Effector memory CD8-positive, alpha-beta T cell (primary cell): ENCODE measurements at regions not wholly inside any gene's neighbourhood (a gene's known extent, or its start where the extent isn't known, plus 50 kb on each side); places are given as distances from the start of the nearest gene placed in this dataset.

Experiments used
- ATAC-seq: fragments of 150-1000 bp; cut with Tn5 transposase; replicated peaks from 2 replicates; pipeline ENCODE4 v1.10.0; 2021; ENCODE audit warnings: mild to moderate bottlenecking, moderate library complexity
- DNase-seq, 3 experiments: peaks; one replicate each; pipeline ENCODE4 v3.0.0; 2021
- H3K27ac Mint-ChIP-seq, 2 donors: one replicate each; pipeline ENCODE4 v1.8.0; 2022; ENCODE audit warnings: mild to moderate bottlenecking in 2 of 2, mixed read lengths in 2 of 2, moderate library complexity in 2 of 2
- H3K27me3 Mint-ChIP-seq, 2 donors: one replicate each; pipeline ENCODE4 v1.8.0; 2022; ENCODE audit warnings: mixed read lengths in 2 of 2
- H3K36me3 Mint-ChIP-seq: one replicate; pipeline ENCODE4 v1.8.0; 2022; ENCODE audit warnings: mild to moderate bottlenecking, moderate library complexity, mixed read lengths; ENCODE audit not compliant: insufficient read depth
- H3K4me1 Mint-ChIP-seq, 2 donors: one replicate each; pipeline ENCODE4 v1.8.0; 2022; ENCODE audit warnings: low read depth in 2 of 2, mixed read lengths in 2 of 2
- H3K4me3 Mint-ChIP-seq, 2 donors: one replicate each; pipeline ENCODE4 v1.8.0; 2022; ENCODE audit warnings: mild to moderate bottlenecking in 2 of 2, mixed read lengths in 2 of 2, moderate library complexity in 2 of 2
- H3K9me3 Mint-ChIP-seq, 2 donors: one replicate each; pipeline ENCODE4 v1.8.0; 2022; ENCODE audit warnings: mixed read lengths in 2 of 2

DNA sequence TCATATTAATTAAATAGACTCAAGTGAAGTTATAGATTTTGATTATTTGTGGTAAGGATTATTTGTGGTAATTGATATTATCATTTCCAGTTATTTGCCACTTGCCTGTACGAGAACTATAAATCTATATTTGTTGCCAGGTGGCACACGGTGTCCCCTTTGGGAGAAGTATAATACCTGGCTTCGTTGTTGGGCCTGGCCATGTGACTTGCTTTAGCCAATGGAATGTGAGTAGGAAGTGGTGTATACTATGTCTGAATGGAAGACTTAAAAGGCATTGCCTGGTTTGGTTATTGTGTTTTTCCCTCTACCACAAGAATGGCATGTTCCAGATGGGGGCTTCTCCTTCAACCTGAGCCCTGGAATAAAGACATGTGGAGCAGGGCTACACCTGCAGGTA is 228.1 kb downstream of the CDC5L start:
- peaks cover 0 to 4% of the 10 kb centered on the region in 2 donors for H3K4me1 Mint-ChIP-seq

GRCh38 chr6:44617416-44617815 is 229.9 kb downstream of the CDC5L start:
- Mint-ChIP-seq H3K9me3 (no peaks in the 10 kb centered on the region), H3K4me1 (peaks cover 0 to 4% of the 10 kb centered on the region in 2 donors), H3K36me3 (no peaks in the 10 kb centered on the region), H3K27me3 (peaks cover 0 to 5% of the 10 kb centered on the region in 2 donors), H3K27ac (no peak overlapping the region), H3K4me3 (no peak overlapping the region)
- DNase-seq (no peak), ATAC-seq (no peak)

More for the DNA sequence above, 228.1 kb downstream of the CDC5L start:
- peaks cover 3 to 5% of the 10 kb centered on the region in 2 donors for H3K27me3 Mint-ChIP-seq
- no peaks in the 10 kb centered on the region for H3K9me3 Mint-ChIP-seq
- ATAC-seq (no peak), DNase-seq (no peak)
- no peaks in the 10 kb centered on the region for H3K36me3 Mint-ChIP-seq
- no peak overlapping the region for H3K4me3 Mint-ChIP-seq
- peak overlapping the region in 1 of 2 donors; percentile 7 for H3K27ac Mint-ChIP-seq

DNA sequence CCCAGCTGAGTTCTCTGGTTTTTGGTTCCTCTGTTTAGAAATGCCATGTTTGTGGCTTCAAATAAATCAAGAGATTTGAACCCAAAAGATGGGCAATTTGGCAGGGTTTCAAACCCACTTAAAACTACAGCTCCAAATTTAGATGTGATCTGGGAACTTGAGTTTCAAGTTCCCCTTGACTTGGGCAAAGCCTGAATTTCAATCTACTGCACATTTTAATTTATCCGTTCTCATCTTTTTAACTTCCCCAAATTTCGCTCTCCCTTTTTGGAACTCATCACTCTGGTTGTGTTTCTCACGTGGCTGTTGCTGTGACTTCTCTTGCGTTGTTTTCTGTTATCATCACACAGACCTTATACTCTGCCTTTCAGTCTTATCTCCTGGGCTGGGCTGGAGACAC is 230.9 kb downstream of the CDC5L start:
- no peak for ATAC-seq
- Mint-ChIP-seq H3K4me1 (peaks cover 0 to 4% of the 10 kb centered on the region in 2 donors), H3K27me3 (peaks cover 1 to 5% of the 10 kb centered on the region in 2 donors), H3K27ac (no peak overlapping the region), H3K9me3 (no peaks in the 10 kb centered on the region), H3K36me3 (no peaks in the 10 kb centered on the region), H3K4me3 (no peak overlapping the region)
- DNase-seq, result no peak

DNA sequence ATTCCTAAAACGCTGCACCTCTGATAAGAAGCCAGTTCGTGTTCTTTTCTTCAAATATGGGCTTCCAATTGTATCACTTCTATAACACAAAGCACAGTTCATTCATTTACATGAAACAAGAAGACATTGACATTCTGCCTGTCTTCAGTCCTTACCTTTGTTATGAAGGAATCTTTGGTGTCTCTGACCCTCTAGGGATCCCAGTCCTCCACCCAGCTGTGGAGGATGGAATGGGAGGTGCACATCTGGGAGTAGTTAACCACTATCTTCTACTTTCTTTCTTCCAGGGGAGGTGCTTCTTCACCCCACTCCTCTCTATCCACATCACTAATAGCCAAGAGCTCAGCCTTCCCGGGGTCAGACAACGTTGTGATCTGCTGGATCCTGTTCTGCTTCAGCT is 233.4 kb downstream of the CDC5L start:
- Mint-ChIP-seq H3K4me1 (peaks cover 0 to 4% of the 10 kb centered on the region in 2 donors), H3K4me3 (no peak overlapping the region), H3K27me3 (peaks cover 5 to 13% of the 10 kb centered on the region in 2 donors), H3K9me3 (no peaks in the 10 kb centered on the region), H3K36me3 (no peaks in the 10 kb centered on the region), H3K27ac (no peak overlapping the region)
- ATAC-seq, result no peak
- DNase-seq, result no peak

DNA sequence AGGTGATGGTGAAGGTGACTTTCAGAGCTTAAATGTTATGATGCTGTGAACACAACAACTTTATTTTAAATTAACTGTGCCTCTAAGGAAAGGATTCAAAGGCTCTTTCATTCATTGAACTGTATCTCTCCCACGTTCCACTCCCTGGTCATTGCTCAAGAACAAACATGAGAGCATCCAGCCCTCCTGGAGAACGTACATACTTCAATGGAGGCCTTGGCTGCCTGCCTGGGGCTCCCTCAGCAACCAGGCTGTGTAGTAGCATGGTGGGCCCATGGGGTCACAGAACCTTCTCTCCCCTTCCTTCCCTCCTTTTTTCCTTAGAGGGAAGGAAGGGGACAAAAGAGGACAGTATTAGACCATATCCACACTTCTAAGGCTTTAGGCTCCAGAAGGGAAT is 234.3 kb downstream of the CDC5L start:
- peaks cover 5 to 13% of the 10 kb centered on the region in 2 donors for H3K27me3 Mint-ChIP-seq
- H3K9me3 Mint-ChIP-seq, result no peaks in the 10 kb centered on the region
- no peak overlapping the region for H3K27ac Mint-ChIP-seq
- DNase-seq, result no peak
- H3K4me1 Mint-ChIP-seq, result peaks cover 0 to 4% of the 10 kb centered on the region in 2 donors
- no peak for ATAC-seq
- no peaks in the 10 kb centered on the region for H3K36me3 Mint-ChIP-seq
- no peak overlapping the region for H3K4me3 Mint-ChIP-seq

DNA sequence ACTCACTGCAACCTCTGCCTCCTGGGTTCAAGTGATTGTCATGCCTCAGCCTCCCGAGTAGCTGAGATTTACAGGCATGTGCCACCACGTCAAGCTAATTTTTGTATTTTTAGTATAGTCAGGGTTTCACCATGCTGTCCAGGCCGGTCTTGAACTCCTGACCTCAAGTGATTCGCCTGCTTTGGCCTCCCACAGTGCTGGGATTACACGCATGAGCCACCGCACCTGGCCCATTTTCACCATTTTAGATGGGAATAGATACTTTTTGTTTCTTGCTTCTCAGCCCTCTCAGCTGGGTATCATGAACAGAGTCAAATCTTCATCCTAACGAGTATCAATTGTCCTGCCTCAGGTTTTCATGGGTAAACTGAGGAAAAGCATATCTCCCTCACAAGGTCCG is 235.0 kb downstream of the CDC5L start:
- Mint-ChIP-seq H3K36me3 (no peaks in the 10 kb centered on the region), H3K27me3 (peaks cover 5 to 13% of the 10 kb centered on the region in 2 donors), H3K27ac (no peak overlapping the region), H3K4me1 (peaks cover 0 to 4% of the 10 kb centered on the region in 2 donors), H3K9me3 (no peaks in the 10 kb centered on the region), H3K4me3 (no peak overlapping the region)
- DNase-seq, result no peak
- no peak for ATAC-seq

- no peak overlapping the region for H3K4me3 Mint-ChIP-seq
- peaks cover 5 to 13% of the 10 kb centered on the region in 2 donors for H3K27me3 Mint-ChIP-seq
- peaks cover 0 to 4% of the 10 kb centered on the region in 2 donors for H3K4me1 Mint-ChIP-seq
- H3K9me3 Mint-ChIP-seq, result no peaks in the 10 kb centered on the region
- no peak for DNase-seq
- H3K36me3 Mint-ChIP-seq, result no peaks in the 10 kb centered on the region
- no peak overlapping the region for H3K27ac Mint-ChIP-seq
- ATAC-seq, result no peak
Observed at GRCh38 chr6:44622956-44623355, 235.4 kb downstream of the CDC5L start.

DNA sequence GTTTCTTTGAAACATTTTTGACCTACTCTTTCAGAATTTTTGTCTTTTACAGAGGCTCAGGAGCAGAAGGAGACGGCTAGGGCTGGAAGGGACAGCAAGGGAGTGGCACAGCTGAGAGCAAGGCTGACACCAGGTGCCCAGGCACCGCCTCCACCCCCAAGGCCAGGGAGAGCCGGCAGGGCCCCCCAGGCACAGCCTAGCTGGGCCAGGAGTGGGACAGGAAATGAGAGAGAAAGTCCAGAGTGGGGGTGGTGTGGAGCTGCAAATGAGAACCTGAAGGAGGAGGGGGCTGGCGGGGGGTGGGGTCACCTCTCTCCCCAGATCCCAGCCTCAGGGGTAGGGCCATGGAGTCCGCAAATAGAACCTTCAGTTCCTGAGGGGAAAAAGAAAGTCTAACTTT is 236.7 kb downstream of the CDC5L start:
- Mint-ChIP-seq H3K4me3 (no peak overlapping the region), H3K36me3 (no peaks in the 10 kb centered on the region), H3K4me1 (no peaks in the 10 kb centered on the region), H3K9me3 (no peaks in the 10 kb centered on the region), H3K27ac (no peak overlapping the region), H3K27me3 (peaks cover 11 to 24% of the 10 kb centered on the region in 2 donors)
- ATAC-seq, result no peak
- DNase-seq, result no peak

GRCh38 chr6:44624936-44625573 is 237.5 kb downstream of the CDC5L start:
- H3K36me3 Mint-ChIP-seq, result no peaks in the 10 kb centered on the region
- no peaks in the 10 kb centered on the region for H3K9me3 Mint-ChIP-seq
- ATAC-seq, result no peak
- peaks cover 12 to 32% of the 10 kb centered on the region in 2 donors for H3K27me3 Mint-ChIP-seq
- no peak overlapping the region for H3K4me3 Mint-ChIP-seq
- no peak overlapping the region for H3K27ac Mint-ChIP-seq
- no peak for DNase-seq
- no peaks in the 10 kb centered on the region for H3K4me1 Mint-ChIP-seq

DNA sequence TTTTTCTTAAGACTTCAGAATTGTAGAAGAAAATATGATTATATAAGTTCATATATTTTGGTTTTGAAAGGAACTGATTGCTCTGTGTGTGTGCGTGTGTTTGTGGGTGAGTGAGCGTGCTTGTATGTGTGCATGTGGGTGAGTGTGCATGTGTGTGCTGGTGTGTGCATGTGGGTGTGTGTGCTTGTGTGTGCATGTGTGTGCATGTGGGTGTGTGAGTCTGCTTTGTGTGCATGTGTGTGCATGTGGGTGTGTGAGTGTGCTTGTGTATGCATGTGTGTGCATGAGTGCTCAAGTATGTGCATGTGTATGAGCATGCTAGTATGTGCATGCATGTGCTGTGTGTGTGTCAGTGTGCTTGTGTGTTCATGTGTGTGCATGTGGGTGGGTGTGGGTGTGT is 238.5 kb downstream of the CDC5L start:
- Mint-ChIP-seq H3K4me1 (no peaks in the 10 kb centered on the region), H3K27ac (no peak overlapping the region), H3K4me3 (no peak overlapping the region), H3K36me3 (no peaks in the 10 kb centered on the region), H3K9me3 (no peaks in the 10 kb centered on the region), H3K27me3 (peaks cover 22 to 42% of the 10 kb centered on the region in 2 donors)
- ATAC-seq (no peak), DNase-seq (no peak)

DNA sequence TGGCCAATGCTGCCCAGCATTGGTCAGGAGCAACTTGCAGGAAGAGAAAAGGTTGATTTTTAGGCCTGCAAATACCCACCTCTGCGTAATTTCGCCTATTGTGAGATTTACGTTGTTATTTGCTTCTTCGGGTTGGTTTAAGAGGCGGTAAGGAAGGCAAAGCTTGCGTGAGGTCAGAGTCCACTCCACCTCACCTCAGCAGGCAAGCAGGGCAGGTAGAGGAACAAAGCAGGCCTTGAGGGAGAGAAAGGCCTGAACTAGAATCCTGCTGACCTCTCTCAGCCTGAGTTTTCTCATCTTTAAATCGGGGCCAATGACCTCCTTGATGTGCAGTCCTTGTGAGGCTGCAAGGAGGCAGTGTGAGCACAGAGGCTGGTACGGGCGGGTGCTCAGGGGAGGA is 239.1 kb downstream of the CDC5L start:
- Mint-ChIP-seq H3K4me3 (no peak overlapping the region), H3K27me3 (peaks cover 28 to 48% of the 10 kb centered on the region in 2 donors)

GRCh38 chr6:44627091-44627882 is 239.8 kb downstream of the CDC5L start:
- no peak overlapping the region for H3K4me3 Mint-ChIP-seq
- no peaks in the 10 kb centered on the region for H3K9me3 Mint-ChIP-seq
- H3K27me3 Mint-ChIP-seq, result peaks cover 28 to 48% of the 10 kb centered on the region in 2 donors
- DNase-seq (no peak), ATAC-seq (no peak)
- H3K4me1 Mint-ChIP-seq, result no peaks in the 10 kb centered on the region
- H3K36me3 Mint-ChIP-seq, result no peaks in the 10 kb centered on the region
- no peak overlapping the region for H3K27ac Mint-ChIP-seq

More for the DNA sequence above, 239.1 kb downstream of the CDC5L start:
- no peak for ATAC-seq
- no peak overlapping the region for H3K27ac Mint-ChIP-seq
- H3K36me3 Mint-ChIP-seq, result no peaks in the 10 kb centered on the region
- H3K9me3 Mint-ChIP-seq, result no peaks in the 10 kb centered on the region
- DNase-seq, result no peak
- no peaks in the 10 kb centered on the region for H3K4me1 Mint-ChIP-seq

DNA sequence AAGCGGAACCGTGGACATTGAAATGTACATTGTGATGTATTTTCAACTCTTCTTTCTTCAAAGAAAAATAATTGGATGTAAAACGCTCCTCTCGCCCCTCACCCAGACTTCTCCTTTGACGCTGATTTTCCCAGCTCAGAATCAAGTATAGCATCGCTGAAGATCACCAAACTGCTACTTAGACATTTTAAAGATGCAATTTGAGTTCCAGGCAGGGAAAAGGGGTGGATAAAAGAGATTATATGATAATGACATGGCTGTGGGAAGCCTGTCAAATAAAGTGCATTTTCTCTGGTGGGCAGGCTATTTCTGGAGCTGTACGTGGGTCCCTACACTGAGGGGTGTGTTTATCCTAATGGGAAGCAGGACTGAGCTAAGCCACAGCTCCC is 240.4 kb downstream of the CDC5L start:
- Mint-ChIP-seq H3K9me3 (no peaks in the 10 kb centered on the region), H3K36me3 (no peaks in the 10 kb centered on the region), H3K4me3 (no peak overlapping the region), H3K4me1 (no peaks in the 10 kb centered on the region), H3K27me3 (peaks cover 28 to 48% of the 10 kb centered on the region in 2 donors), H3K27ac (no peak overlapping the region)
- ATAC-seq (no peak), DNase-seq (no peak)

DNA sequence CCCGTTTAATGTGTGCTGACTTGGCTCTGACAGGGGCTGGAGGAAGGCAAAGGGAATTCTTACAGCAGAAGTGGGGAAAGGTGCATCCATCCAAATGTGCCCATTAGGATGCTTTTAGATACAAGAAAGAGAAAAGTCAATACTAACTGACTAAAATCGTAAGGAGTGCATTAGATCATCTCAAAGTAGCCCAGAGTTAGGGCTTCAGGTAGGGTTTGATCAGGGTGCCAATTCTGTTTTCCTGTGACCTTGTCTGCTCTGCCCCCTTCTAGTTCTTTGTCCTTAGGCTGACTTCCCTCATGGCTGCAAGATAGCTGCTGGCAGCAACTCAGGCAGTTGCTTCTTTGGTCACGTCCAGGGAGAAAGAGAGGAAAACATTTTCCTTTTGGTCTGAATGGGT is 240.8 kb downstream of the CDC5L start:
- H3K4me3 Mint-ChIP-seq, result no peak overlapping the region
- DNase-seq (no peak), ATAC-seq (no peak)
- peaks cover 28 to 47% of the 10 kb centered on the region in 2 donors for H3K27me3 Mint-ChIP-seq
- no peak overlapping the region for H3K27ac Mint-ChIP-seq
- no peaks in the 10 kb centered on the region for H3K36me3 Mint-ChIP-seq
- no peaks in the 10 kb centered on the region for H3K9me3 Mint-ChIP-seq
- no peaks in the 10 kb centered on the region for H3K4me1 Mint-ChIP-seq
